ENCODE measurements at regions not wholly inside any gene's neighbourhood (a gene's known extent, or its start where the extent isn't known, plus 50 kb on each side); places are given as distances from the start of the nearest gene placed in this dataset.

GRCh38 chr2:59112258-59112657, 871.1 kb upstream of the FANCL start:
- Histone ChIP-seq H3K9me3 (ENCODE audit: control insufficient read depth in 1 of 2, insufficient read depth in 1 of 2, low read length in 2 of 2) (peaks cover 0 to 4% of the 10 kb centered on the region in 2 experiments), H3K36me3 (ENCODE audit: insufficient read depth, low read length) (no peaks in the 10 kb centered on the region), H3K4me3 (ENCODE audit: low read length) (no peak overlapping the region), H3K4me1 (ENCODE audit: insufficient read depth, low read length) (no peaks in the 10 kb centered on the region), H3K27me3 (ENCODE audit: control insufficient read depth in 1 of 2, insufficient read depth in 2 of 2, low read length in 2 of 2) (no peaks in the 10 kb centered on the region), H3K27ac (ENCODE audit: low read depth in 1 of 2, low read length in 2 of 2) (no peak overlapping the region)
- H3K4me1 Mint-ChIP-seq (ENCODE audit: low read depth), result no peaks in the 10 kb centered on the region
- DNase-seq (no peak), ATAC-seq (ENCODE audit: poor library complexity) (no peak)
- H3K36me3 Mint-ChIP-seq (ENCODE audit: low read depth), result no peaks in the 10 kb centered on the region
- H3K27me3 Mint-ChIP-seq, result no peaks in the 10 kb centered on the region
- POLR2A ChIA-PET, result no interaction called here
- CTCF ChIA-PET, result no interaction called here
- no peaks in the 10 kb centered on the region for H3K9me3 Mint-ChIP-seq
- TF ChIP-seq CTCF (IDR thresholded peaks at IDR 0.05), result no peak
- no peak overlapping the region for H3K27ac Mint-ChIP-seq
- intact Hi-C loops (cut with DNase I, micrococcal nuclease), result no loop called here
- no peak overlapping the region for H3K4me3 Mint-ChIP-seq

- intact Hi-C loops (cut with DNase I, micrococcal nuclease), result no loop called here
- H3K36me3 Mint-ChIP-seq (ENCODE audit: low read depth), result no peaks in the 10 kb centered on the region
Observed at GRCh38 chr2:59096973-59097372, 855.8 kb upstream of the FANCL start.

GRCh38 chr2:59093571-59093970, 852.4 kb upstream of the FANCL start:
- CTCF ChIA-PET, result no interaction called here
- no peak overlapping the region for H3K4me3 ChIP-seq (ENCODE audit: low read length)
- no peaks in the 10 kb centered on the region for H3K27me3 ChIP-seq (ENCODE audit: control insufficient read depth in 1 of 2, insufficient read depth in 2 of 2, low read length in 2 of 2)
- Mint-ChIP-seq H3K27me3 (no peaks in the 10 kb centered on the region), H3K4me3 (no peak overlapping the region), H3K9me3 (peaks cover 2% of the 10 kb centered on the region), H3K27ac (no peak overlapping the region), H3K36me3 (ENCODE audit: low read depth) (no peaks in the 10 kb centered on the region), H3K4me1 (ENCODE audit: low read depth) (no peaks in the 10 kb centered on the region)
- intact Hi-C loops (cut with DNase I, micrococcal nuclease), result no loop called here
- no peak for DNase-seq
- H3K36me3 ChIP-seq (ENCODE audit: insufficient read depth, low read length), result no peaks in the 10 kb centered on the region
- no peaks in the 10 kb centered on the region for H3K4me1 ChIP-seq (ENCODE audit: insufficient read depth, low read length)
- H3K9me3 ChIP-seq (ENCODE audit: control insufficient read depth in 1 of 2, insufficient read depth in 1 of 2, low read length in 2 of 2), result peaks cover 0 to 10% of the 10 kb centered on the region in 2 experiments
- POLR2A ChIA-PET, result no interaction called here
- no peak for ATAC-seq (ENCODE audit: poor library complexity)
- TF ChIP-seq CTCF (IDR thresholded peaks at IDR 0.05), result no peak
- no peak overlapping the region for H3K27ac ChIP-seq (ENCODE audit: low read depth in 1 of 2, low read length in 2 of 2)

More at GRCh38 chr2:59096973-59097372, 855.8 kb upstream of the FANCL start:
- no peak overlapping the region for H3K27ac ChIP-seq (ENCODE audit: low read depth in 1 of 2, low read length in 2 of 2)
- Mint-ChIP-seq H3K27ac (no peak overlapping the region), H3K9me3 (peaks cover 7% of the 10 kb centered on the region), H3K4me3 (no peak overlapping the region), H3K4me1 (ENCODE audit: low read depth) (no peaks in the 10 kb centered on the region), H3K27me3 (no peaks in the 10 kb centered on the region)
- H3K27me3 ChIP-seq (ENCODE audit: control insufficient read depth in 1 of 2, insufficient read depth in 2 of 2, low read length in 2 of 2), result no peaks in the 10 kb centered on the region
- no peaks in the 10 kb centered on the region for H3K4me1 ChIP-seq (ENCODE audit: insufficient read depth, low read length)
- H3K9me3 ChIP-seq (ENCODE audit: control insufficient read depth in 1 of 2, insufficient read depth in 1 of 2, low read length in 2 of 2), result peaks cover 0 to 8% of the 10 kb centered on the region in 2 experiments
- DNase-seq (no peak), ATAC-seq (ENCODE audit: poor library complexity) (no peak)
- no peaks in the 10 kb centered on the region for H3K36me3 ChIP-seq (ENCODE audit: insufficient read depth, low read length)
- ChIA-PET POLR2A (no interaction called here), CTCF (no interaction called here)
- H3K4me3 ChIP-seq (ENCODE audit: low read length), result no peak overlapping the region
- no peak for TF ChIP-seq CTCF (IDR thresholded peaks at IDR 0.05)

All from CD4-positive, alpha-beta T cell (primary cell).